CD4-positive, alpha-beta T cell treated with Interferon gamma for 1 hour (primary cell): ENCODE measurements at regions not wholly inside any gene's neighbourhood (a gene's known extent, or its start where the extent isn't known, plus 50 kb on each side); places are given as distances from the start of the nearest gene placed in this dataset.
"Not testable (repeated sequence)": the region's sequence is repeated elsewhere in the genome, so short reads cannot be mapped to it uniquely, and the experiment has no call there.

ENCODE experiments used
- DNase-seq: peaks from one replicate; pipeline ENCODE4 v3.0.0-alpha.2; 2020

DNA sequence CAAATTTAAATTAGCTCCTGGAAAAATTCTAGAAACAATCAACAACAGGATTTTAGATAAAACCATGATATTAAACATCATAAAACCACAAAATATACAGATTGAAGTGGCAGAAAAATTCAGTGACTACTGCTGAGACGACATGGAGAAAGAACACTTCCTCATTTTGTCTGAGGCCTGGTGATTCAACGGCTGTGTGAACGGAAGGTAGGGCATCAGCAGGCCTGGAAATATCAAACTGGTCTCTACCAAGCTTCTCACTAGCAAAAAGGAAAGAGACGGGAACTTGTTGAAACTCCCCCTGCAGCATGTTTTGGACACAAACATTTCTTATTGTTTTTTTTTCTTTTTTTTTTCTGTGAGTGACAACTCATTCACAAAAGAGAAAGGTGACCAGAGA lies 58.0 kb upstream of the AHI1 start:
- peak; percentile 23 for DNase-seq

DNA sequence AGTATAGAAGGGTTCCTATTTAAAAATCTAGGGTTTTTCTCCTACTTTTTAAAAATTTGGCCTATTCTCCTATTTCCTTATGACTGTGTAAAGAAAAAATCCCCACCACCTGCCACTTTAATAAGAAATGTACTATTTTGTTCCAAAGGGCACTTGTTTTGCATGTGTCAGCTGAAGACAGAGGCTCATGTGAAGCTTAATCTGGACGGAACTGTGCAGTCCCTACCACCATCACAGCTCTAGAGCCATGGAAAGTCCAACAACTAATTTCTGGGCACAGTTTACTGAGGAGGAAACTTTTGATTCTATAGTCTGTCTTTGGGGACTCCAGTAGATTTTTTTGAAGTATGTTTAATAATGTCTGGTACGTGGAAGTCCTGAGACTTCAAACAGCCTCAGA lies 60.0 kb upstream of the AHI1 start:
- no peak for DNase-seq

DNA sequence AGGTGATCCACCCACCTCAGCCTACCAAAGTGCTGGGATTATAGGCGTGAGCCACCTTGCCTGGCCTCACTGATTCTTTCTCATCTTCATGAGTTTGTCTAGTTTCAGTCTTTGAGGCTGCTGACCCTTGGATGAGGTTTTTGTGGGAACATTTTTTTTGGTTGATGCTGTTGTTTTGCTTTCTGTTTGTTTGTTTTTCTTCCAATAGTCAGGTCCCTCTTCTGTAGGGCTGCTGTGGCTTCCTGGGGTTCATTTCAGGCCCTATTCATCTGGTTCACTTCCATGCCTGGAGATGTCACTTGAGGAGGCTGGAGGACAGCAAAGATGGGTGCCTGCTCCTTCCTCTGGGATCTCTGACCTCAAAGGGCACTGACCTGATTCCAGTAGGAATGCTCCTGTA lies 68.1 kb upstream of the AHI1 start:
- DNase-seq = not testable (repeated sequence)

DNA sequence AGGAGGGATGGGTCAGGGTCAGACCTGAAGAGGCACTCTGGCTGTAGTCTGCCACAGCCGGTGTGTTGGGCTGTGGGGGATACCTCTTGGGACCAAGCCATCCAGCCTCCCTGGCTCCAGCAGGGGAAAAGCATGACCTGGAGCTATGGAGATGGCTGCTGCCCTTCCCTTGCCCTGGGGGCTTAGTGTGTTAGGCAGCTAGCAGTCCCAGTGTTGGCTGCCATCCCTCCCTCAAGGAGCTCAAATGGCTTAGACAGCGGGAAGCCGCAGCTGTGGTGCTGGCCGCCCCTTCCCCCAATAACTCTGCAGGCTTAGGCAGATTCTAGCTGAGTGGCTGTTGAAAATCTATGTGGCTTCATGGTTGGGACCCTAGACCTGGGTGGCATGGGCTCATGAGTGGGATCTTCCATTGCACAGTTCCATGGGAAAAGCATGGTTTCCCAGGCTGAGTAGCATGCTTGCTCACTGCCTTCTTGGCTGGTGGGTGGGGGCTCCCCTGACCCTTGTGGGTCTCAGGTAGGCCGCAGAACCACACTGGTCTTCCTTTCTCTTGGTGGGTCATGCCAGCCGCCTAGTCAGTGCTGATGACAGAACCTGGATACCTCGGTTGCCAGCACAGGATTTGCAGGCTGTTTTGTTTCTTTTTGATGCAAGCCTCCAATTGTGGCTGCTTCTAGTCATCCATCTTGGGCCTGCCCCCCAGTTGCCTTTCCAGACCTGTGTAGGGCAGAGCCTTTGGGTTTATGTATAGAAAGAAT lies 69.0 kb upstream of the AHI1 start:
- DNase-seq = no peak

DNA sequence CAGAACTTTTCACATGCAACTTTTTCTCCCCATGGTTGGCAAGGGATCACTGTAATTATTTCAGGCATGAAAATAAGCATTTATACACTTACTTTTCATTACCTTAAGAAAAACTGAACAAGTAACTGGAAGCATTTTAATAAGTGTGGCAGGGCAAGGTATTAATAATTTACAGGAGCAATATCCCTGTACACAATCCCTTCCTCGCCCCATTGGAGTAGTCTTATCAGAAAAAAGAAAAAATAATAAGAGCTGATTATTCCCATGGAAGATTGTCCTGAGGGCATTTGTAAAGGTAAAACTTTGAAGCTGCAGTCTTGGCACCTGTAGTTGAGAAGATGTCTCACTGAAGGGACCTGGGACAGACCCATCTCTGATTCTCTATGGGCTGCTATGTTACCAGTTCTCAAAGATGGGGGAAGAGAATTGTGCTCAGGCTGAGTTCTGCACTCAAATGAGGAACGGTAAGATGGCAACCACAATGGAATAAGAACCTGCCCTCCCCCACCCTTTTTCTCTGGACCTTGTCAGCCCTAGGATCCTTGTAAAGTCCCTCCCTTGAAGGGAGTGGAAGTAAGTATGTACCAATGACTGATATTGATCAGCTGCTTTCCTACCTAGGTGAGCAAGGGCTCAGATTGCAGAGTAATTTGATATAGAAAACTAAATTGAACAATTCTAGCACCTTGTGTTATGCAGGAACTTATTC lies 70.0 kb upstream of the AHI1 start:
- DNase-seq = no peak

DNA sequence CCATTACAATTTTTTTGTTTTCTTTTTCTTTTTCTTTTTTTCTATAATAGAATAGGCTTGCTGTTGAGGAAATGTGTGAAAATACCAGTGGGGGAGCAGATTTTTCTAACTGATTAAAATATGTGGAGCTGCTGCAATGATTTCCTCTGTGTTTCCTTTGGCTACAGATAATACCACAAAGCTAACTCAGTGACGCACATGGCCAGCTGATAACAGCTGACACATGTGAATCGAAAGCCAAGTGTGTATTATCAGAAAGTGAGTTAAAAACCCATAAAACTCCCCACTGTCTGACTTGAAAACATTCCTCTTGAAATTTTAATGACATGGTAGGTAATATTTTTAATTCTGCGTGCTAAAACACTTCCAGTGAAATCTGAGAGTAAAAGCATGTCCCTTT lies 70.8 kb upstream of the AHI1 start:
- DNase-seq = peak; percentile 17

DNA sequence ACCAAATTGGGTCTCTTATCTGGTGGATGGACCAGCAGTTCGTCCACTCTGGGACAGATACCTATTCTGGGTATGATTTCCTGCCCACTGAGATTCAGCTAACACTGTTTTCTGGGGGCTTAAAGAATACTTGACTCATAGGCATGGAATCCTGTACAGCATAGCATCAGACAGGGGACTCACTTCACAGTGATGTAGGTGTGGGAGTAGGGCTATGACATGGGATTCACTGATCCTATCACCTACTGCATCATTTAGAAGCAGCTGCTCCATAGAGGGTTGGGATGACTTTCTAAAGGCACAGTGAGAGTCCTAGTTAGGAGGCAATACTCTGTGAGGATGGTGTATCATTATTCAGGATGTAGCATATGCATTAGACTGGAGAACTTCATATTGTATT lies 74.5 kb upstream of the AHI1 start:
- no peak for DNase-seq

DNA sequence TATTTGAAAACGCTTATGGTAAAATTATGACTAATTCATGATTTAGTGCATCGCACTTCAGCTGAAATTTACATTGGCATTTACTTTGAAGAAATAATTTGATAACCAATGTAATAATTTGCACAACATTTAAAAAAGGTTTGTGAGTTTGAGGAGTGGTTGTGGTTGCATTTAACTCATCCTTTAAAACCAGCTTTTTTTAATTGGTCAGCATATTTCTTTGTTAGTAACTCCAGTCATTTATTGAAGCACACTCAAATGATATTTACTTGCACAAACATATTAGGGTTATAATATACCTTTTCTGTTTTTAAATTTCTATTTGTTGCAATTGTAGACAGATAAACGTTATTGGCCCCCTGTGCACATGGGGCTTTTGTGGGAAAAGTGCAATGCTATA lies 78.1 kb upstream of the AHI1 start:
- DNase-seq = no peak

DNA sequence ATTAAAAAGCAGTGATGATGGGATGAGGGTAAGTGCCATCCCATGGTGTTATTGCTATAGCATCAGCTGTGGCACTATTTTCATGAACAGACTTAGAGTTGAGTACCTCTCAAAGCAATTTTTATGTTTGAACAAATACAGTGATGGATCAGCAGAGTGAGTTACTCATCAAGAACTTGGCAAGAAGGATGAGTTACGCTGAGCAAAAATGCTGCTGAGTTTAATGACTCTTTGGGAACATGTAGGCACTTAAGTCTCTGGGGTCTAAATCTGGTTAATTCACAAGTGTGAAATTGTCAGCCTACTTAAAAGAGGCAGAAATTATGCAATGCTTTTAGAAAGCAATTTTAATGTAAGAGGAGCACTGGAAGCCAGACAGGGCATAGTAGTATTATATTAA lies 78.5 kb upstream of the AHI1 start:
- no peak for DNase-seq

DNA sequence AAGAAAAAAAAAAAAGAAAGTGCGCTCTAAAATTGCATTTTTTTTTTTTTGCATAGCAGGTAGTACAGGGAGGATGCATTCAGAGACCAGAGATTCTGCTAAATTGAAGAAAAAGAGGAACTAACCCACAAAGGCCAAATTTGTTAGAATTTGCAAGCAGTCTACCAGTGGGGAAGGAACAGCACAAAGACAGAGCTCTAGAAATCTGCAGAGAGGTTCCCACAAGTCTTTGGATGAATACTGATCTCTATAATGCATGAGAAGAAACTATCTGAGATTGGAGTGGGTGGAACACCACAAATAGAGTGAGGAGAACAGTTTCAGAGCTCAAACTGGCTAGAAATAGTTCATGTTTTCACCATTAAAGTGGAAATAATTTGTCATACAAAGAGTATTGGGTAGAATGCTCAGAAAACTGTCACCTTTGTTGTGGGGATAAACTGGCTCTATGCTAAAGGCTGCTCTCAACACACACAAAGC lies 79.6 kb upstream of the AHI1 start:
- no peak for DNase-seq

DNA sequence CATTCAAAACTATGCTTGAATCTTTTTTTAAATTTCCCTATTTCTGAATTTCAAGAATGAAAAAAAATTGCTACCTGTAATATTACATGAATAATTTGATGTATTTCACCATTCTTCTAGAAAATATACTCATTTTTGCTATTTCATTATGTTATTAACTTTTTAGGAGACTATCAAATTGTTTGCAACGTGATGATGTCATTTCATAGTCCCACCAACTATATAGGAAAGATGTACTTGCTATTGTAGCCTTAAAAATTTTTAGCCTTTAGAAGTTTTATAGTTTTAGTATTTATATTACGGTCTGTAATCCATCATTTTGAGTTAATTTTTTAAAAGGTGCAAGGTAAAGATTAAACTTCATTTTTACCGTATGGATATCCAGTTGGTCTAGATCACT lies 81.4 kb upstream of the AHI1 start:
- no peak for DNase-seq

DNA sequence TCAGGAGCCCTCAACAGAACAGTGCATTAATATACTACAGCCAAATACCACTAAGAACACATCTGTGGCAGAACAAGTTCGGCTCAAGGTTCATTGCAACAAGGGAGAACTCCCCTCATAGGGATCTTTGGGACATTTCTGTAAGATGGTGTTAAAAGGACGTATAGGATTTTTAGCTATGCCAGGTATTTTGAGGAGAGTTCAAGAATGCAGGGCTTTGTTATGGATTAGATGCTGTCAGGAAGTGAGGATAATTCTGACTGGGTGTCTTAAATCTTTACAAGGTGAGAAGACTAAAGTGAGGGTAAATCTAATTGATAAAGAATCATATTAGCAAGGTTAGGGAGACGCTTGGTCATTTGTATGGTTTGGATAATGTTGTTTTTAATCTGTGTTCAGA lies 83.7 kb upstream of the AHI1 start:
- no peak for DNase-seq

DNA sequence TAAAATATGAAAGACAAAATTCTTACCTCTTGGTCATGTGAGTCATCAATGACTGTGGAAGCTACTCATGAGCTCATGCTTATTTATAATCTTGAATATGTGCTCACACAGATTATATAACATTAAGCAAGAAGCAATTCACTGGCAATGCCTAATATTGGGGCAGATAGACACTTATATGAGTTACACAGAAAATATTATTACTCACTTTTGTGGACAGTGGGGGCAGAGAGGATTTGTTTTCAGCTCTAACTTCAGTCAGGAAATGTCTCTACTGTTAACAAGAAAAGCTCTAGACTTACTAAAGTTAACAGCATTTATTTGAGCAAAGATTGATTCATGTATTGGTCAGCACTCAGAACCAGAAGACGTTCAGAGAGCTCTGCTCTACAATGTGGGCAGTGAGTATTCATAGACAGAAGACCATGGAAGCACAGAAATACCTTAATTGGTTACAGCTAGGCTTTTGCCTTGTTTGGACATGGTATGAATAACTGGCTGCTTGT lies 85.8 kb upstream of the AHI1 start:
- DNase-seq = no peak

DNA sequence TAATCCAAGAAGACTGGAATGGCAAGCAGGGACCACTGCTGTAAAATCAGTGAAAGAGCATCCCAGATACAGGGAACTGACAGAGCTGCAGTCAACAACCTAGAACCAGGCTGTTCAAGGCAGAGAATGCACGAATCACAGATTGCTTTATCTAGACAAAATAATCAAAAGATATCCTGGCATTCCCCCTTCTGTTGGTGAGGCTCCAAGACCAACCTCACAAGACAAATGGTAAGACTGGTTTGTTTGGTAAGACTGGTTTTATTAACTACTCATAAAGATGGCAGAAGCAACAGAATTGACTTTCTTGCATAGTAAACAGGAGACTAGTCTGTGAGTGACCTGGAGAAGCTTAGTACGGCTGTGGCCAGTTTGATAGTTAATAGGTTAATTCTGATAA lies 88.8 kb upstream of the AHI1 start:
- DNase-seq = no peak

DNA sequence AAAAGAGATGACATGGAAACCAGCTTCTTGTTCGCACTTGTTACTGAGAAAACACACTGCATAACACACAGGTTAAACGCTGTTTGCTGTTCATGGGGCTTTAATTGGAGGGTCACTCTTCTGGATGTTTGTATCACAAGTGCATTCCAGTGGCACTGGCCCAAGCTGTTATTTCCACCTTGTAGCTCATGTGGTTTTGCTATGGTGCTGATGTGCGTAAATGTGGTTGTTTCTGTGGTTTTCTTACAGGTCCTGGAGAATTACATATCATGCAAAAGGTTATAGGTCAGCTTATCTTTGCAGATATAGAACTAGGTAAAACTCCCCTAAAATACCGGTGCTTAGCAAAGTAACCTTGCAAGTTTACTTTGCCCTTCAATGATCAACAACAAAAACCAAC lies 89.3 kb upstream of the AHI1 start:
- DNase-seq = no peak

DNA sequence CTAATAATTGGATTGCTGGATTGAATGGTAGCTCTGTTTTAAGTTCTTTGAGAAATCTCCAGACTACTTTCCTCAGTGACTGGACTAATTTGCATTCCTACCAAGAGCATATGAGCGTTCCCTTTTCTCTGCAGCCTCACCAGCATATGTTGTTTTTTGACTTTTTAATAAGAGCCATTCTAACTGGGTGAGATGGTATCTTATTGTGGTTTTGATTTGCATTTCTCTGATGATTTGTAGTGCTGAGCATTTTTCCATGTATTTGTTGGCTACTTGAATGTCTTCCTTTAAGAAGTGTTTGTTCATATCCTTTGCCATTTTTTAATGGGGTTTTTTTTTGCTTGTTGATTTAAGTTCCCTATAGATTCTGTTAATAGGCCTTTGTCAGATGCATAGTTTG lies 94.7 kb upstream of the AHI1 start:
- no peak for DNase-seq

DNA sequence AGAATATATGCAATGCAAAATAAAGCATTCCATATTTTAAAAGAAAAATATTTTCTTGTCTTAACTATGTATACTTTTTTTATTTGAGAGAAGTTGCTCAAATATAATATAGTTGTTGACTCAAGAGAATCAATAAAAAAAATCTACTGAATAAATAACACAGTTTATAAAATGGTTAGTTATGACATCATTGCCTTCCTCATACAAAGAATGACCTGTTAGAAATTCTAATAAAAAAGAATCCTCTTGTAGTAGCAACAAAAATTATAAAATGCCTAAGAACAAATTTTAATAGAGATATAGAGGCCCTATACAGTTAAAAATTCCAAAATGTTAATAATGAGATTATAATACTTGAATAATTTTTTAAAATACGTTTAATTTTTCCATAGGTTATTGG lies 96.5 kb upstream of the AHI1 start:
- no peak for DNase-seq

DNA sequence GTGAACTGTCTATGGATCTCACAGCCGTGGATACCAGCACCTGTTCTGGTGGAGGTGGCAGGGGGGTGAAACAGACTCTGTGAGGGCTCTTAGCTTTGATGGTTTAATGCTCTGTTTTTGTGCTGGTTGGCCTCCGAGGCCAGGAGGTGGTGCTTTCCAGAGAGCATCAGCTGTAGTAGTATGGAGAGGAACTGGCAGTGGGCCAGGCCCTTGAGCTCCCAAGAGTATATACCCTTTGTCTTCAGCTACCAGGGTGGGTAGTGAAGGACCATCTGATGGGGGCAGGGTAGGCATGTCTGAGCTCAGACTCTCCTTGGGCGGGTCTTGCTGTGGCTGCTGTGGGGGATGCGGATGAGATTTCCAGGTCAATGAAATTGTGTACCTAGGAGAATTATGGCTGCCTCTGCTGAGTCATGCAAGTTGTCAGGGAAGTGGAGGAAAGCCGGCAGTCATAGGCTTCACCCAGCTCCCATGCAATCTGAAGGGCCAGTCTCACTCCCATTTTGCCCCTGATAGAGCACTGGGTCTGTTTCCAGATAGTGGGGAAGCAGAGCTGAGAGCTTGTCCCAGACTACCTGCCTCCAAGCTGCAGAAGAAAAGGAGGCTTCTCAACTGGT lies 102.7 kb upstream of the AHI1 start:
- DNase-seq = no peak

DNA sequence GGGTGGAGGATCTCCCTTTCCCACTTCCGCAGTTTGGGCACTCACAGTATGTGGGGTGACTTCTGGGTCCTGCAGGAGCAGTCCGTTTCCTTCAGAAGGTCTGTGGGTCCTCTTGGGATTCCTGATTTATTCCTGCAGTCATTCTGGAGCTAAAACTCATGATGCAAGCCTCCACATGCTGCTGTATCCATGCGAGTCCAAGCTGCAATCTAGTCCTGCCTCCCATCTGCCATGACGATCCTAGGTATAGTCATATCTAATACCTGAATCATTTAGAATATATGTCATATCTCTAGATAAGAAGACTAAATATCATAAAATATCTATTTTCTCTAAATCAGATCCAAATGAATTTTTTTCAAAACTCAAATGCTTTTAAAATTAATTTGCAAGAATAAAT lies 103.4 kb upstream of the AHI1 start:
- DNase-seq = no peak

DNA sequence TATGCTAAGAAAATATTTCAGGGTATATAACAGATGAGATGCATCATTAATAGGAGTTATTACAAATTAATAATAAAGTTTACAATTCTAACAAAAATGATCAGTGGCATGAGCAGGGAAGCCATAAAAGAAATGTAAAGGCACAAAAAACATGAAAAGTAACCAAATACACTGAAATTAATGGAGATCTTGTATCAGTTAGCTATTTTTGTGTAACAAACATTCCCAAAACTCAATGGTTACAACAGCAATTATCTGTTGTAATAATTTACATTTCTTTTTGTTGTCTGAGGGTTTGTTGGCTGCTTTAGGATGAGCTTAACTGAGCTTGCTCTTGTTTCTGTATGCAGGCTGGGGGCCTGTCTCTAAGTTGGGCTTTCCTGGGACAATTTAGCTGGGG lies 104.3 kb upstream of the AHI1 start:
- no peak for DNase-seq

DNA sequence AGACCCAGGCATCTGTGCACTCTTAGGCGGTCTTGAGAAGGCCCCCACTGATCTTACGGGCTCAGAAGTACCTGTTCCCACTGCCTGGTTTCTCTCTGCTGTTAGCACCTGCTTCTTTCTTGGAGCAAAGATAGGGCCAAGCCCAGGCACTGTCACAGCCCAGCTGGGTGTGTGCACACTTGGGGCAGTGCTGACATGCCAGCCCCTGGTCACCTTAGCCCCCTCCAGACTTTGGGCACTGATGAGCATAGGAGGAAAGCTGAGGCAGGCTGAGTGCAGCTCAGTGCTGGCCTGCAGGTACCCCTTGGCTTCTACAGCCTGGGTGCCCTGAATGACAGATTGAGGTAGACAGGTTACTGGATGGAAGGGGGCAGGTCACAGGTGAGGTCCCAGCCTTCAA lies 105.7 kb upstream of the AHI1 start:
- DNase-seq = no peak

DNA sequence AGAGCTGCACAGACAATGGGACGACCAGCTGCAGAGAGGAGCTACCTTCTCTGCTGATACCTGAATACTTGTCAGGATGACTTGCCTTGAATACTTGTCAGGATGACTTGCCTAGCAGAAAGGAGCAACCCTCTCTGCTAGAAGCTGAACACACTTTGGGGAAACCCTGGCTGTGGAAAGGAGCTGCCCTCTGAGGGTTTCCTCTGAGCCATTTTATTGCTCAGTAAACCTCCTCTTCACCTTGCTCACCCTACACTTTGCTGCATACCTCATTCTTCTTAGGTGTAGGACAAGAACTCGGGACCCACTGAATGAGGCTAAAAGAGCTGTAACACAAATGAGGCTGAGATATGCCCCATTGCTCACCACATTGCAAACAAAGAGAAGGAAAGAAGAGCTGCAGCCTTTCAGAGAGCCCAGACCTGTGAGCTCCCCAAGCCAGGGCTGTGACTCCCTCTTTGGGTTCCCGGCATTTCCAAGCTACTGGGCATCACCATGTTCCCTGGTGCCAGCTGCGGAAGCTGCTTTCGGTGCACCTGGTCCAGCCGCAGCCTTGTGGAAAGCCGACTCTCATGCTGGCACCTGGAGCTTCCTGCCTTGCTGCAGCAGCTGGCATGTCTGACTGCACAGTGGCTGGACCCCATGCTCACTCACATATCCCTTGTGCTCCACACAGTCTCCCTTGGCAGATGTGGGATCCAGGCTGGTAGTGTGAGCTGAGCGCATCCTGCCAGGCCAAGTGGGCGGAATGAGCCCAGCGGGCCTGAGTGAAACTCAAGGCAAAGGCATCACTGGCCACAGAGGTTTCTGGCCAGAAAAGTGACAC lies 106.7 kb upstream of the AHI1 start:
- DNase-seq = no peak

DNA sequence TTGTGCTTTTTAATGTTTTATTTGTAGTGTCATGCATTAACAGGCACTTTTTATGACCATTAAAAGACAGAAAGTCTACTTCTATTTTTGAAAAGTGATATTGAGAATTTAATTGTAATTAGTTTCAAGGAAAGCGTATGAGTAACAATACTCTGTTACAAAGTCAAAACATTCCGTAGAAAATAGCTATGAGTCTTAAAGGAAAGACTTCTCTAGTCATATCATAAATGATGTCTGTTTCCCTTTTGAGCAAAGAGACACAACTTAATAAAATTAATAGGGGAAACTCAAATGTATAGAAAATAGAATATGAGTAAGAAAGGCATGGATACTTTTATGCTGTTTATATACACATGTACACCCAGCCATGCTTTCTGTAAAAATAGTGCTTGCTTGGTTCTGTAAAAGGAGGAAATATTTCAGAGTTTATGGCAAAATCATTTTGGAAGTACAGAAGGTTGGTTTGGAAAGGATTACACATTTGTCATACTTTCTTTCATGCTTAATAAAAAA lies 107.8 kb upstream of the AHI1 start:
- DNase-seq = no peak
